GM18511 (cell line): ENCODE measurements at regions not wholly inside any gene's neighbourhood (a gene's known extent, or its start where the extent isn't known, plus 50 kb on each side); places are given as distances from the start of the nearest gene placed in this dataset.

Experiments
- ATAC-seq: cut with Tn5 transposase; IDR thresholded peaks from one replicate; pipeline ENCODE4 v1.9.1; 2021; ENCODE audit warnings: mild to moderate bottlenecking, moderate library complexity; ENCODE audit not compliant: unreplicated experiment

GRCh38 chr7:131900785-131901287, 344.4 kb upstream of the PODXL start:
- ATAC-seq, result no peak

- ATAC-seq, result no peak
Measured at GRCh38 chr7:131899271-131900030, 343.0 kb upstream of the PODXL start.

GRCh38 chr7:131898418-131898817, 342.0 kb upstream of the PODXL start:
- no peak for ATAC-seq

- ATAC-seq, result no peak
Measured at GRCh38 chr7:131897790-131898165, 341.4 kb upstream of the PODXL start.

GRCh38 chr7:131897016-131897789, 340.8 kb upstream of the PODXL start:
- no peak for ATAC-seq

- no peak for ATAC-seq
Measured at GRCh38 chr7:131896165-131896863, 339.9 kb upstream of the PODXL start.

- ATAC-seq, result no peak
Measured at GRCh38 chr7:131895541-131896164, 339.2 kb upstream of the PODXL start.

- ATAC-seq, result no peak
Measured at GRCh38 chr7:131893631-131894340, 337.4 kb upstream of the PODXL start.

GRCh38 chr7:131890176-131890575, 333.7 kb upstream of the PODXL start:
- ATAC-seq, result no peak

GRCh38 chr7:131889572-131890150, 333.2 kb upstream of the PODXL start:
- no peak for ATAC-seq

GRCh38 chr7:131883769-131884168, 327.3 kb upstream of the PODXL start:
- no peak for ATAC-seq

- no peak for ATAC-seq
Measured at GRCh38 chr7:131883196-131883595, 326.8 kb upstream of the PODXL start.

GRCh38 chr7:131882321-131882720, 325.9 kb upstream of the PODXL start:
- no peak for ATAC-seq

- no peak for ATAC-seq
Measured at GRCh38 chr7:131880078-131880477, 323.6 kb upstream of the PODXL start.

- no peak for ATAC-seq
Measured at GRCh38 chr7:131879424-131879823, 323.0 kb upstream of the PODXL start.

GRCh38 chr7:131878777-131879176, 322.3 kb upstream of the PODXL start:
- ATAC-seq, result no peak

GRCh38 chr7:131873581-131873980, 317.2 kb upstream of the PODXL start:
- ATAC-seq, result no peak

GRCh38 chr7:131869986-131870385, 313.6 kb upstream of the PODXL start:
- ATAC-seq, result no peak

GRCh38 chr7:131869169-131869844, 312.9 kb upstream of the PODXL start:
- no peak for ATAC-seq

- ATAC-seq, result no peak
Measured at GRCh38 chr7:131867461-131867860, 311.0 kb upstream of the PODXL start.
